ENCODE measurements at regions not wholly inside any gene's neighbourhood (a gene's known extent, or its start where the extent isn't known, plus 50 kb on each side); places are given as distances from the start of the nearest gene placed in this dataset.

DNA sequence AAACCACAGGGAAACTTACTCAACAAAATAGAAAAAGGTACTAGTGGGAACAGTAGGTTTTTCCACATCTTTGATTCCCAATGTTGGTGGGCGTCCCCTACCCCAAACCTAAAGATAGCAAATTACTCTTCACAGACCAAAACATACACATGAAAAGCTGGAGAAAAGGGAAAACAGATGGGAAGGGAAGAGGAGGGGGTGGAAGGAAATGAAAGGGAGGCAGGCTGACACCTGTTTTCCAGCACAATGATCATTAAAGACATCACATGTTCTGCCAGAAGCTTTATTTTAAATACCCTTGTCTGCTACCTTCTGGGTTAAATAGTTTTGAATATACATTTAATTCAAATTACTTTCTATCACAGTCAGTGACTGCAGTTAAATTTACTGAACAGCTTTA is 1617.9 kb upstream of the SEL1L start:
- Mint-ChIP-seq H3K4me1 (no peaks in the 10 kb centered on the region), H3K27ac (no peak overlapping the region), H3K36me3 (no peaks in the 10 kb centered on the region), H3K4me3 (no peak overlapping the region), H3K9me3 (peaks cover 2 to 13% (median 9%) of the 10 kb centered on the region in 7 donors), H3K27me3 (ENCODE audit: low read depth in 3 of 3) (peaks cover 0 to 2% (median 0%) of the 10 kb centered on the region in 3 donors)
- Histone ChIP-seq H3K36me3 (replicated peaks in 1 of 2; ENCODE audit: control insufficient read depth in 1 of 2, insufficient read depth in 2 of 2, low read length in 2 of 2) (no peaks in the 10 kb centered on the region), H3K9ac (ENCODE audit: insufficient read depth, low read length, poor library complexity, severe bottlenecking) (no peak overlapping the region), H3K9me3 (replicated peaks in 1 of 2; ENCODE audit: control insufficient read depth in 1 of 2, insufficient read depth in 1 of 2, low read length in 2 of 2) (peaks cover 0 to 5% of the 10 kb centered on the region in 2 donors), H3K27ac (ENCODE audit: low read depth in 1 of 2, low read length in 2 of 2) (no peak overlapping the region), H4K20me1 (ENCODE audit: insufficient read depth, low read length) (no peaks in the 10 kb centered on the region), H2AFZ (ENCODE audit: insufficient read depth, low read depth, low read length, poor library complexity, severe bottlenecking) (no peak overlapping the region), H3K27me3 (ENCODE audit: control insufficient read depth in 2 of 2, insufficient read depth in 2 of 2, low read length in 2 of 2) (no peaks in the 10 kb centered on the region), H3K4me3 (replicated peaks in 1 of 3; ENCODE audit: low read depth in 2 of 3, low read length in 3 of 3) (no peak overlapping the region), H3K79me2 (ENCODE audit: insufficient read depth, low read length) (no peaks in the 10 kb centered on the region), H3K4me1 (ENCODE audit: control insufficient read depth in 1 of 2, insufficient read depth in 2 of 2, low read length in 2 of 2) (no peaks in the 10 kb centered on the region), H3K4me2 (replicated peaks; ENCODE audit: extremely low read depth, low read length, poor library complexity, severe bottlenecking) (no peak overlapping the region)
- TF ChIP-seq, protein P1, sequence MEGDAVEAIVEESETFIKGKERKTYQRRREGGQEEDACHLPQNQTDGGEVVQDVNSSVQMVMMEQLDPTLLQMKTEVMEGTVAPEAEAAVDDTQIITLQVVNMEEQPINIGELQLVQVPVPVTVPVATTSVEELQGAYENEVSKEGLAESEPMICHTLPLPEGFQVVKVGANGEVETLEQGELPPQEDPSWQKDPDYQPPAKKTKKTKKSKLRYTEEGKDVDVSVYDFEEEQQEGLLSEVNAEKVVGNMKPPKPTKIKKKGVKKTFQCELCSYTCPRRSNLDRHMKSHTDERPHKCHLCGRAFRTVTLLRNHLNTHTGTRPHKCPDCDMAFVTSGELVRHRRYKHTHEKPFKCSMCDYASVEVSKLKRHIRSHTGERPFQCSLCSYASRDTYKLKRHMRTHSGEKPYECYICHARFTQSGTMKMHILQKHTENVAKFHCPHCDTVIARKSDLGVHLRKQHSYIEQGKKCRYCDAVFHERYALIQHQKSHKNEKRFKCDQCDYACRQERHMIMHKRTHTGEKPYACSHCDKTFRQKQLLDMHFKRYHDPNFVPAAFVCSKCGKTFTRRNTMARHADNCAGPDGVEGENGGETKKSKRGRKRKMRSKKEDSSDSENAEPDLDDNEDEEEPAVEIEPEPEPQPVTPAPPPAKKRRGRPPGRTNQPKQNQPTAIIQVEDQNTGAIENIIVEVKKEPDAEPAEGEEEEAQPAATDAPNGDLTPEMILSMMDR (IDR thresholded peaks at IDR 0.05): no peak
- intact Hi-C loops (cut with micrococcal nuclease): no loop called here
- no peak for DNase-seq
- WGBS (ENCODE audit: insufficient coverage): no CpG with 5 or more reads among the region's 1 CpG

DNA sequence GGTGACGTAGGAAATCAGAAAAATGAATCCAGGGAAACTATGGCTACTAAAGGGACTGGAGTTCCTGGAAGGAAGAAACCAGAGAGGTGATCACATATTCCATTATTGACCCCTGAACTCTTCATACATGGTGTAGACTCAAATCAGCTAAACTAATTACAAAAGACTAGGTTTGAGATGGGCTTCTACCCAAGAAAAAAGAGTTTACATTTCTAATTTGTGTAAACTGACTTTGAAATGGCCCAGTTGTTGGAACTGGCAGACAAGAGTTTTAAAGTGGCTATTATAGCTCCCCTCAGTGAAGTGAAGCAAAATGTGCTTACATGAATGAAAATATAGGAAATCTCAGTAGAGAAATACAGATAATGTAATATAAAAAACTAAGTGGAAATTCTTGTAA is 1619.4 kb upstream of the SEL1L start:
- TF ChIP-seq, protein P1 (IDR thresholded peaks at IDR 0.05): no peak
- no peak for DNase-seq
- H3K79me2 ChIP-seq (ENCODE audit: insufficient read depth, low read length): no peaks in the 10 kb centered on the region
- no peak overlapping the region for H3K4me3 ChIP-seq (replicated peaks in 1 of 3; ENCODE audit: low read depth in 2 of 3, low read length in 3 of 3)
- intact Hi-C loops (cut with micrococcal nuclease): no loop called here
- no peak overlapping the region for H2AFZ ChIP-seq (ENCODE audit: insufficient read depth, low read depth, low read length, poor library complexity, severe bottlenecking)
- H3K27ac ChIP-seq (ENCODE audit: low read depth in 1 of 2, low read length in 2 of 2): no peak overlapping the region
- no peaks in the 10 kb centered on the region for H3K36me3 ChIP-seq (replicated peaks in 1 of 2; ENCODE audit: control insufficient read depth in 1 of 2, insufficient read depth in 2 of 2, low read length in 2 of 2)
- H3K4me1 Mint-ChIP-seq: no peaks in the 10 kb centered on the region
- H4K20me1 ChIP-seq (ENCODE audit: insufficient read depth, low read length): no peaks in the 10 kb centered on the region
- no peaks in the 10 kb centered on the region for H3K4me1 ChIP-seq (ENCODE audit: control insufficient read depth in 1 of 2, insufficient read depth in 2 of 2, low read length in 2 of 2)
- H3K36me3 Mint-ChIP-seq: no peaks in the 10 kb centered on the region
- peaks cover 0 to 2% (median 0%) of the 10 kb centered on the region in 3 donors for H3K27me3 Mint-ChIP-seq (ENCODE audit: low read depth in 3 of 3)
- no peaks in the 10 kb centered on the region for H3K27me3 ChIP-seq (ENCODE audit: control insufficient read depth in 2 of 2, insufficient read depth in 2 of 2, low read length in 2 of 2)
- peaks cover 0 to 12% (median 7%) of the 10 kb centered on the region in 7 donors for H3K9me3 Mint-ChIP-seq
- 80% methylated on average over 1 of the region's 1 CpG for WGBS (ENCODE audit: insufficient coverage)
- peaks cover 0 to 5% of the 10 kb centered on the region in 2 donors for H3K9me3 ChIP-seq (replicated peaks in 1 of 2; ENCODE audit: control insufficient read depth in 1 of 2, insufficient read depth in 1 of 2, low read length in 2 of 2)
- no peak overlapping the region for H3K27ac Mint-ChIP-seq
- no peak overlapping the region for H3K4me2 ChIP-seq (replicated peaks; ENCODE audit: extremely low read depth, low read length, poor library complexity, severe bottlenecking)
- no peak overlapping the region for H3K9ac ChIP-seq (ENCODE audit: insufficient read depth, low read length, poor library complexity, severe bottlenecking)
- H3K4me3 Mint-ChIP-seq: no peak overlapping the region

All from CD14-positive monocyte (primary cell).